ENCODE measurements at regions not wholly inside any gene's neighbourhood (a gene's known extent, or its start where the extent isn't known, plus 50 kb on each side); places are given as distances from the start of the nearest gene placed in this dataset.

DNA sequence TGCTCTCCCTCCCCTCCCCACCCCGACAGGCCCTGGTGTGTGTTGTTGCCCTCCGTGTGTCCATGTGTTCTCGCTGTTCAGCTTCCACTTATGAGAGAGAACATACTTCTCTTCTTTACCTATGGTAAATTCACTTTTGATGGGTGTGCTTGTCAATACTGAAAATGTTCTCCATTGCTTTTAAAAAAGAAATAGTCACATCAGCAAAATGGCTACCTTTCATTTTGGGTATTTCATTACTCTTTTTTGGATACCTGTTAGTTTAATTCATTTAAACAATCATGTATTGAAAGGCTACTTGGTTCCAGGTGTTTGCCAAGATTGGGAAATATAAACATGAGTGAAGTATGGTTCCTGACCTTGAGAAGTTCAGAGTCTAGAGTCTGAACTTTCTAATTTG is 107.4 kb upstream of the PITX2 start:
- TF ChIP-seq POLR2A (IDR thresholded peaks at IDR 0.05): no peak
- TF ChIP-seq, protein P1, sequence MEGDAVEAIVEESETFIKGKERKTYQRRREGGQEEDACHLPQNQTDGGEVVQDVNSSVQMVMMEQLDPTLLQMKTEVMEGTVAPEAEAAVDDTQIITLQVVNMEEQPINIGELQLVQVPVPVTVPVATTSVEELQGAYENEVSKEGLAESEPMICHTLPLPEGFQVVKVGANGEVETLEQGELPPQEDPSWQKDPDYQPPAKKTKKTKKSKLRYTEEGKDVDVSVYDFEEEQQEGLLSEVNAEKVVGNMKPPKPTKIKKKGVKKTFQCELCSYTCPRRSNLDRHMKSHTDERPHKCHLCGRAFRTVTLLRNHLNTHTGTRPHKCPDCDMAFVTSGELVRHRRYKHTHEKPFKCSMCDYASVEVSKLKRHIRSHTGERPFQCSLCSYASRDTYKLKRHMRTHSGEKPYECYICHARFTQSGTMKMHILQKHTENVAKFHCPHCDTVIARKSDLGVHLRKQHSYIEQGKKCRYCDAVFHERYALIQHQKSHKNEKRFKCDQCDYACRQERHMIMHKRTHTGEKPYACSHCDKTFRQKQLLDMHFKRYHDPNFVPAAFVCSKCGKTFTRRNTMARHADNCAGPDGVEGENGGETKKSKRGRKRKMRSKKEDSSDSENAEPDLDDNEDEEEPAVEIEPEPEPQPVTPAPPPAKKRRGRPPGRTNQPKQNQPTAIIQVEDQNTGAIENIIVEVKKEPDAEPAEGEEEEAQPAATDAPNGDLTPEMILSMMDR (IDR thresholded peaks at IDR 0.05): no peak
